Effector memory CD8-positive, alpha-beta T cell (primary cell): ENCODE measurements at regions not wholly inside any gene's neighbourhood (a gene's known extent, or its start where the extent isn't known, plus 50 kb on each side); places are given as distances from the start of the nearest gene placed in this dataset.

Experiments
- ATAC-seq: fragments of 150-1000 bp; cut with Tn5 transposase; replicated peaks from 2 replicates; pipeline ENCODE4 v1.10.0; 2021; ENCODE audit warnings: mild to moderate bottlenecking, moderate library complexity
- DNase-seq, 3 experiments: peaks; one replicate each; pipeline ENCODE4 v3.0.0; 2021
- H3K27ac Mint-ChIP-seq, 2 donors: one replicate each; pipeline ENCODE4 v1.8.0; 2022; ENCODE audit warnings: mild to moderate bottlenecking in 2 of 2, mixed read lengths in 2 of 2, moderate library complexity in 2 of 2
- H3K27me3 Mint-ChIP-seq, 2 donors: one replicate each; pipeline ENCODE4 v1.8.0; 2022; ENCODE audit warnings: mixed read lengths in 2 of 2
- H3K36me3 Mint-ChIP-seq: one replicate; pipeline ENCODE4 v1.8.0; 2022; ENCODE audit warnings: mild to moderate bottlenecking, moderate library complexity, mixed read lengths; ENCODE audit not compliant: insufficient read depth
- H3K4me1 Mint-ChIP-seq, 2 donors: one replicate each; pipeline ENCODE4 v1.8.0; 2022; ENCODE audit warnings: low read depth in 2 of 2, mixed read lengths in 2 of 2
- H3K4me3 Mint-ChIP-seq, 2 donors: one replicate each; pipeline ENCODE4 v1.8.0; 2022; ENCODE audit warnings: mild to moderate bottlenecking in 2 of 2, mixed read lengths in 2 of 2, moderate library complexity in 2 of 2
- H3K9me3 Mint-ChIP-seq, 2 donors: one replicate each; pipeline ENCODE4 v1.8.0; 2022; ENCODE audit warnings: mixed read lengths in 2 of 2

- H3K4me1 Mint-ChIP-seq, result peaks cover 38 to 42% of the 10 kb centered on the region in 2 donors
- ATAC-seq, result no peak
- no peaks in the 10 kb centered on the region for H3K27me3 Mint-ChIP-seq
- peaks cover 3% of the 10 kb centered on the region for H3K36me3 Mint-ChIP-seq
- peaks cover 0 to 6% of the 10 kb centered on the region in 2 donors for H3K9me3 Mint-ChIP-seq
- H3K4me3 Mint-ChIP-seq, result no peak overlapping the region
- no peak overlapping the region for H3K27ac Mint-ChIP-seq
- DNase-seq, result no peak
These were observed 521.5 kb downstream of the FUT8 start for GRCh38 chr14:65934070-65934435.

DNA sequence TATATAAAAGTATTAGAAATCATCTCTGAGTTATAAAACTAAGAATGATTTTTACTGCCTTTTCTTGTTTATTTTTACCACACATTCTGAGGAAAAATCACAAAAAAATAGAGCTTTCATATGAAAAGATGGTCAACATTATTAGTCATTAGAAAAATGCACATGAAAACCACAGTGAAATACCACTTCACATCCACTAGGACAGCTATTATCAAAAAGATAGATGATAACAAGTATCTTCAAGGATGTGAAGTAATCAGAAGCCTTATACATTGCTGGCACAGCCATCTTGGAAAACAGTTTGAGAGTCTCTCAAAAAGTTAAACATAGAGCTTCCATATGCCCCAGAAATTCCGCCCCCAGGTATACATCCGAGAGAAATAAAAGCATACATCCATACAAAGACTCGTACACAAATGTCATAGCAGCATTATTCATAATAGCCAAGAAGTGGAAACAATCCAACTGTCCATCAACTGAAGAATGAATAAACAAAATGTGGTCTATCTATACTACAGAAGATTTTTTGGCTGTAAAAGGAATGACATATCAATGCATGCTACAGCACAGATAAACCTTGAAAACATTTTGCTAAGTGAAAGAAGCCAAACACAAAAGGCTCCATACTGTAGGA, 523.9 kb downstream of the FUT8 start:
- no peak for ATAC-seq
- Mint-ChIP-seq H3K27ac (no peak overlapping the region), H3K4me1 (peaks cover 29 to 37% of the 10 kb centered on the region in 2 donors), H3K9me3 (peaks cover 0 to 6% of the 10 kb centered on the region in 2 donors), H3K27me3 (no peaks in the 10 kb centered on the region), H3K36me3 (no peaks in the 10 kb centered on the region), H3K4me3 (no peak overlapping the region)
- no peak for DNase-seq

DNA sequence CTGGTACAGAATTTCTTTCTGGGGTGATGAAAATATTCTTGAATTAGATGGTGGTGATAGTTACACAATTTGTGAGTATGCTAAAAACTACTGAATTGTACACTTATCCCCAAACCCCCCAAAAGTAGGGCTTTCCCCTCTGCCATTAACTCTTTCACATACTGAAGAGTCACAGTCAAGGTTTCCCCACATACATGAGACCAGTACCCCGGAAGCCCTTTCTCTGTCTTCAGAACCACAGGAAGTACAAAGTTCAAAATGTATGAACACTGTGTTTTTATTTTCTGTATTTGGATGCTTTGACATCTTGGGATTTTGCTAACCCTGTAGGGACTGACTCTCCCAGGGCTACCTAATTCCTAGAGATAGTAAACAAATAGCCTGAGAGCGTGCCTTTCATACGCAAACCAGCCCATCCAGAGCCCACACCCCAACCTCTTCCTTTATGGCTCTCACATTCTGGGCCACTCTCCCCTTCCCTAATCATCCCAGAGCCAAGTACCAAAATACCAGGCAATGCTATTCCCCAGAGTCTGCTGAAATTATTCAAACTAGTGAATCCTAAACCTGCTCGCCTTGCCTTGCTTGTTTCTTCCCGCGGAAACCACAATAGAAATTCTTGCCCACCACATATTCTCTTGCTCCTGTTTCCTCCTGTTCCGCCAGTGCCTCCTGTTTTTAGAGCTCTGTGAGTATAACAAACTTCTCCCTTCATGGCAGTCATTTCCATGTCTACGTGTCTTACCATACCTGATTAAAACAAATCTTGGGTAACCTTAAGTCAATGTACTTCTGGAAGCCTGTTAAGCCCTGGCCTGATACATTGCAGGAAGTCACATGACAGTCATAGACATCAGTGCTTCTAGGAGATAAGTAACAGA, 524.8 kb downstream of the FUT8 start:
- Mint-ChIP-seq H3K27ac (peak overlapping the region; percentile 11 to 30), H3K36me3 (no peaks in the 10 kb centered on the region)

DNA sequence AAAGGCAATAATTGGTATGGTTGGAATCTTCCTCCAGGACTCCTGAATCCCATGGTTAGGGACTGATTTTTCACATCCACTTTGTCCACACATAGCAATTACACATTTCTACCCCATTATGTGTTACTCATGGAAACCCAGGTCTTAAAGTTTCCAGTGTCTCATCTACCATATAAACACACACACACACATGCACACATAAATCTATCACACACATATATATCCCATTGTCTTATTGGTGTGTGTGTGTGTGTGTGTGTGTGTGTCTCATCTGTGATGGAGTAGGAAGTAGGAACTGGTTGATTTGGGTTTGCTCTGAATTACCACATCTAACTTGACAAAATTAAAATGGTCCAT, 525.4 kb downstream of the FUT8 start:
- ATAC-seq (no peak), DNase-seq (no peak)
- Mint-ChIP-seq H3K36me3 (no peaks in the 10 kb centered on the region), H3K27me3 (no peaks in the 10 kb centered on the region), H3K4me1 (peaks cover 32 to 37% of the 10 kb centered on the region in 2 donors), H3K9me3 (peaks cover 0 to 6% of the 10 kb centered on the region in 2 donors), H3K27ac (peak overlapping the region; percentile 11 to 30), H3K4me3 (peak overlapping the region; percentile 20 to 54)

More for the DNA sequence above, 524.8 kb downstream of the FUT8 start:
- peaks cover 32 to 37% of the 10 kb centered on the region in 2 donors for H3K4me1 Mint-ChIP-seq
- peaks cover 0 to 6% of the 10 kb centered on the region in 2 donors for H3K9me3 Mint-ChIP-seq
- ATAC-seq (peak; percentile 32), DNase-seq (no peak)
- H3K4me3 Mint-ChIP-seq, result peak overlapping the region; percentile 20 to 54
- no peaks in the 10 kb centered on the region for H3K27me3 Mint-ChIP-seq

GRCh38 chr14:65938738-65939137, 526.2 kb downstream of the FUT8 start:
- H3K27ac Mint-ChIP-seq, result no peak overlapping the region

GRCh38 chr14:65939184-65939583, 526.7 kb downstream of the FUT8 start:
- peaks cover 33 to 37% of the 10 kb centered on the region in 2 donors for H3K4me1 Mint-ChIP-seq
- ATAC-seq (no peak), DNase-seq (no peak)
- no peak overlapping the region for H3K4me3 Mint-ChIP-seq
- H3K27me3 Mint-ChIP-seq, result no peaks in the 10 kb centered on the region
- H3K27ac Mint-ChIP-seq, result no peak overlapping the region
- no peaks in the 10 kb centered on the region for H3K36me3 Mint-ChIP-seq
- peaks cover 0 to 6% of the 10 kb centered on the region in 2 donors for H3K9me3 Mint-ChIP-seq

More at GRCh38 chr14:65938738-65939137, 526.2 kb downstream of the FUT8 start:
- H3K27me3 Mint-ChIP-seq, result no peaks in the 10 kb centered on the region
- no peak overlapping the region for H3K4me3 Mint-ChIP-seq
- peaks cover 0 to 6% of the 10 kb centered on the region in 2 donors for H3K9me3 Mint-ChIP-seq
- DNase-seq (no peak), ATAC-seq (no peak)
- H3K4me1 Mint-ChIP-seq, result peaks cover 36 to 37% of the 10 kb centered on the region in 2 donors
- no peaks in the 10 kb centered on the region for H3K36me3 Mint-ChIP-seq

DNA sequence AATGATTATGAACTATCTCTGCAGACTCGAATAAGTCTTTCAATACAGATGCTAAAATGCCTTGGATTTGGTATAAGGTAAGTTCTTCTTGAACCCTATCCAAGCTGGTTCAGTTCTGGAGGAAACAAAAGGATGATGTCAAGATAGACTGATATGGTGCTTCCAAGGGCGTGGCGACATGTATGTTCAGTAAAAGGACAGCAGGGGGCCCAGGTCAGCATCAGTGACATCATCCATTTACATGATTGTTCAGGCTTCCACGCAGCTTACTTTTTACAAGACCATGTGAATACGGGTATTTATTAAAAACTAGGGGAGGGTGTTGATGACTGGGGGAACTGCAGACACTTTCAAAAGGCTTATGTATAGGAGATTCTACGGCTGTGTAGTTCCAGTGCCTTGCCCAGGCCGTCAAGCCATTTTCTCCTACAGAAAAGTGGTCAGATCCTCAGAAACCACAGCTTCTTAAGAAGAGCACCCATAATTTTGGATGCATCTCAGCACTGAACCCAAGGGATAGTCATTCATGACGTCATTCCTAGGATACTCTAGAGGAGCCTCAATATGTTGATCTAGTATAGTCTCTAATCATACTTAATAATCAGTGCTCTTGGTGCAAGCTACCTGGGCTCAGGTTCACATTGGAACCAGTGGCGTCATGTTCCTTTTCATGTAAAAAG, 527.7 kb downstream of the FUT8 start:
- DNase-seq (no peak), ATAC-seq (no peak)
- peaks cover 0 to 6% of the 10 kb centered on the region in 2 donors for H3K9me3 Mint-ChIP-seq
- H3K4me1 Mint-ChIP-seq, result peaks cover 27 to 31% of the 10 kb centered on the region in 2 donors
- H3K36me3 Mint-ChIP-seq, result no peaks in the 10 kb centered on the region
- no peaks in the 10 kb centered on the region for H3K27me3 Mint-ChIP-seq
- H3K27ac Mint-ChIP-seq, result no peak overlapping the region
- H3K4me3 Mint-ChIP-seq, result no peak overlapping the region

DNA sequence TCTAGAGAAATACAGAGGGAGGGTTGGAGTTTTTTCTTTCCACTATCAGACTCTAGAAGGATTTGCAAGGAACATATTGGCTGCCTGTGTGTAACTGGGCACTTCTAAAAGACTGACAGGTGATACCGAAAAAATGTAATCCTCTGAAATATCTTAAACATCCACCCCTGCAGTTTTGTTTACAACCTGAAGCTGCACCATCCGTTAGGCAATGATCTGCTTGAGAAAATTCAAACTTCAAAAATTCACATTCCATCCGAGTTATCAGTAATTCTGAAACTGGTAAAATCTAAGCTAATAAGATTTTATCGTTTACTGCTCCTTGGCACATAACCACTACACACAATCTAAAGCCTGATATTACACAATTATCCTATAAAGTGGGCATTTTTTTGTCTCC, 528.6 kb downstream of the FUT8 start:
- no peak for DNase-seq
- H3K36me3 Mint-ChIP-seq, result no peaks in the 10 kb centered on the region
- no peak overlapping the region for H3K4me3 Mint-ChIP-seq
- H3K9me3 Mint-ChIP-seq, result peaks cover 0 to 6% of the 10 kb centered on the region in 2 donors
- ATAC-seq, result no peak
- no peaks in the 10 kb centered on the region for H3K27me3 Mint-ChIP-seq
- peaks cover 27 to 34% of the 10 kb centered on the region in 2 donors for H3K4me1 Mint-ChIP-seq
- no peak overlapping the region for H3K27ac Mint-ChIP-seq

- no peaks in the 10 kb centered on the region for H3K27me3 Mint-ChIP-seq
- H3K36me3 Mint-ChIP-seq, result peaks cover 4% of the 10 kb centered on the region
- H3K27ac Mint-ChIP-seq, result no peak overlapping the region
- peaks cover 11 to 18% of the 10 kb centered on the region in 2 donors for H3K4me1 Mint-ChIP-seq
- DNase-seq (no peak), ATAC-seq (no peak)
- H3K4me3 Mint-ChIP-seq, result no peak overlapping the region
- H3K9me3 Mint-ChIP-seq, result no peaks in the 10 kb centered on the region
These were observed 530.6 kb downstream of the FUT8 start for GRCh38 chr14:65943150-65943549.

DNA sequence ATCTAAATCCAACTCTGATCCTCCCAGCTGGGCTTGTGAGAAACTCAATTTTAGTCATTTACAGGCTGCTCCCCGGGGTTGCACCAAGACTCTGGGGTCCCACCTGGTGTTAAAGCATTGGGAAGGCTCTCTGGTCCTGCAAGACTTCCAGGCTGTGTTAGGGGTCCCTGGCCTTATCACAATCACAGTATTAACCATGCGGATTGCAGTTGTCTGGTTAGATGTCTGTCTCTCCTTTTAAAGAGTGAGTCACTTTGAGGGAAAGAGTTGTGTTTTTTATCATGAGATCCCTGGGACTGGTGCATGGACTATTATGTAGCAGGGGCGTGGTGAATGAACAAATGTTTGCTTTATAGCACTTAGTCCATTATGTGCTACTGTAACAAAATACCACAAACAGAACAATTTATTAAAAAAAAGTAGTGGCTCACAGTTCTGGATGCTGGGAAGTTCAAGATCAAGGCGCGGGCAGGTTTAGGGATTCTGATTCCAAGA, 531.4 kb downstream of the FUT8 start:
- no peak for DNase-seq

GRCh38 chr14:65945327-65945726, 532.8 kb downstream of the FUT8 start:
- Mint-ChIP-seq H3K27ac (no peak overlapping the region), H3K4me1 (peaks cover 27 to 32% of the 10 kb centered on the region in 2 donors), H3K9me3 (no peaks in the 10 kb centered on the region), H3K36me3 (peaks cover 4% of the 10 kb centered on the region), H3K4me3 (no peak overlapping the region), H3K27me3 (no peaks in the 10 kb centered on the region)
- no peak for DNase-seq
- ATAC-seq, result no peak

More for the DNA sequence above, 531.4 kb downstream of the FUT8 start:
- Mint-ChIP-seq H3K4me1 (peaks cover 13 to 22% of the 10 kb centered on the region in 2 donors), H3K36me3 (peaks cover 4% of the 10 kb centered on the region), H3K27ac (peak overlapping the region in 1 of 2 donors; percentile 68), H3K9me3 (no peaks in the 10 kb centered on the region), H3K4me3 (no peak overlapping the region), H3K27me3 (no peaks in the 10 kb centered on the region)
- ATAC-seq, result no peak

DNA sequence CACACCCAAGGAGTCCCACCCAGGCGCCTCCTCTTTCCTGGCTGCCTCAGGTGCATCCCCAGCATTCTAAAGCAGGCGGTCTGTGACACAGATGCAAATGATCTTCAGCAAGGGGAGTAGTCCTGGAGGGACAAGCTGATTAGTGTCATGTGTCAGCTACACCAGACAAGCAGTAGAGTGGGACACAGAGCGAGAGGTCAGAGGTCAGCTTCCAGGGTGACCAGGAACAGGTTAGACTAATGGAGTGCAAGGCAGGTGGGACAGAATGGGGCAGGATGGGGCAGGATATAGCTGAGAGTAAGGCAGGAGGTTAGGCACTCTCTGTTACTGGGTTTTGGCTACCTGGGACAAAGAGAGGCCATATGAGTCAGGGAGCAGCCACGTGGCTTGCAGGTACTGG, 534.0 kb downstream of the FUT8 start:
- no peak for DNase-seq
- ATAC-seq, result no peak
- H3K27me3 Mint-ChIP-seq, result no peaks in the 10 kb centered on the region
- no peak overlapping the region for H3K4me3 Mint-ChIP-seq
- H3K4me1 Mint-ChIP-seq, result peaks cover 31 to 33% of the 10 kb centered on the region in 2 donors
- H3K36me3 Mint-ChIP-seq, result peaks cover 4% of the 10 kb centered on the region
- peak overlapping the region in 1 of 2 donors; percentile 16 for H3K27ac Mint-ChIP-seq
- no peaks in the 10 kb centered on the region for H3K9me3 Mint-ChIP-seq

- no peaks in the 10 kb centered on the region for H3K27me3 Mint-ChIP-seq
- H3K9me3 Mint-ChIP-seq, result no peaks in the 10 kb centered on the region
- H3K27ac Mint-ChIP-seq, result peak overlapping the region in 1 of 2 donors; percentile 0
- H3K36me3 Mint-ChIP-seq, result peaks cover 4% of the 10 kb centered on the region
- ATAC-seq (no peak), DNase-seq (no peak)
- H3K4me3 Mint-ChIP-seq, result no peak overlapping the region
- H3K4me1 Mint-ChIP-seq, result peaks cover 26 to 33% of the 10 kb centered on the region in 2 donors
These were observed 535.8 kb downstream of the FUT8 start for GRCh38 chr14:65948302-65948701.
